Panc1 (cell line): ENCODE measurements at regions not wholly inside any gene's neighbourhood (a gene's known extent, or its start where the extent isn't known, plus 50 kb on each side); places are given as distances from the start of the nearest gene placed in this dataset.

Source experiments
- POLR2AphosphoS5 ChIP-seq: IDR thresholded peaks from 2 replicates; pipeline ENCODE4 v1.6.1; 2012; ENCODE audit warnings: mild to moderate bottlenecking, low read depth, low read length, moderate library complexity
- SIN3A ChIP-seq: IDR thresholded peaks from 2 replicates; pipeline ENCODE4 v1.6.1; 2012; ENCODE audit warnings: low read depth, mild to moderate bottlenecking, low read length, moderate library complexity, borderline replicate concordance; ENCODE audit not compliant: insufficient read depth
- TF ChIP-seq, protein P1 (sequence below): fragments of 450-650 bp; IDR thresholded peaks from 2 replicates; pipeline ENCODE4 v1.5.1; 2017; ENCODE audit warnings: mild to moderate bottlenecking

DNA sequence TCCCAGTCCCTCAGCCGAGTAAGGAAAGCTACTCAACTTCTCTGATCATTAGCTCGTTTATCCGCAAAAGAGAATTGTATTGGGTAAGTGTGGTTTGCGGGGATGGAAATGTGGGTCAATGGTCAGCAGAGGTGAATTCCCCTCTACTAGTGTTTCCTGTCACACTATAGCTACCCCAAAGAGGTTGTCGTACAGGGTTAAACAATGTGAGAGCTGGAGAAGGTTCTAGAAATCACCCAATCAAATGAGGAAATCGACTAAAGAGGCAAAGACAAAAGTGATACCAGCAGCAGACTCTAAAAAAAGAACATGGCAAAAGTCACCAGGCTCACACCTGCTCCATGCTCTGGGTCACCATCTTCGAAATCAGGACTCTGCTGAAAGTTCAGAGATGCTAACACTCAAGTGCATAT is 144.7 kb upstream of the ITGA4 start:
- TF ChIP-seq POLR2AphosphoS5 = no peak
- TF ChIP-seq, protein P1, sequence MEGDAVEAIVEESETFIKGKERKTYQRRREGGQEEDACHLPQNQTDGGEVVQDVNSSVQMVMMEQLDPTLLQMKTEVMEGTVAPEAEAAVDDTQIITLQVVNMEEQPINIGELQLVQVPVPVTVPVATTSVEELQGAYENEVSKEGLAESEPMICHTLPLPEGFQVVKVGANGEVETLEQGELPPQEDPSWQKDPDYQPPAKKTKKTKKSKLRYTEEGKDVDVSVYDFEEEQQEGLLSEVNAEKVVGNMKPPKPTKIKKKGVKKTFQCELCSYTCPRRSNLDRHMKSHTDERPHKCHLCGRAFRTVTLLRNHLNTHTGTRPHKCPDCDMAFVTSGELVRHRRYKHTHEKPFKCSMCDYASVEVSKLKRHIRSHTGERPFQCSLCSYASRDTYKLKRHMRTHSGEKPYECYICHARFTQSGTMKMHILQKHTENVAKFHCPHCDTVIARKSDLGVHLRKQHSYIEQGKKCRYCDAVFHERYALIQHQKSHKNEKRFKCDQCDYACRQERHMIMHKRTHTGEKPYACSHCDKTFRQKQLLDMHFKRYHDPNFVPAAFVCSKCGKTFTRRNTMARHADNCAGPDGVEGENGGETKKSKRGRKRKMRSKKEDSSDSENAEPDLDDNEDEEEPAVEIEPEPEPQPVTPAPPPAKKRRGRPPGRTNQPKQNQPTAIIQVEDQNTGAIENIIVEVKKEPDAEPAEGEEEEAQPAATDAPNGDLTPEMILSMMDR = no peak
- TF ChIP-seq SIN3A = no peak
